ENCODE measurements at regions not wholly inside any gene's neighbourhood (a gene's known extent, or its start where the extent isn't known, plus 50 kb on each side); places are given as distances from the start of the nearest gene placed in this dataset.
"Not testable (repeated sequence)": the region's sequence is repeated elsewhere in the genome, so short reads cannot be mapped to it uniquely, and the experiment has no call there.

DNA sequence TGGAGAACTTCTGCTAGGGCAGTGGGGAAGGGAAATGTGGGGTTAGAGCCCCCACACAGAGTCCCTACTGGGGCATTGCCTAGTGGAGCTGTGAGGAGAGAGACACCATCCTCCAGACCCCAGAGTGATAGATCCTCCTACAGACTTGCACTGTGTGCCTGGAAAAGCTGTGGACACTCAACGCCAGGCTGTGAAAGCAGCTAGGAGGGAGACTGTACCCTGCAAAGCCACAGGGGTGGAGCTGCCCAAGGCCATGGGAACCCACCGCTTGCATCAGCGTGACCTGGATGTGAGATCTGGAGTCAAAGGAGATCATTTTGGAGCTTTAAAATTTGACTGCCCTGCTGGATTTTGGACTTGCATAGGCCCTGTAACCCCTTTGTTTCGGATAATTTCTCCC lies 69.4 kb upstream of the GRIN3A start:
- TF ChIP-seq TCF7 (IDR thresholded peaks at IDR 0.05; ENCODE audit: low read depth): not testable (repeated sequence)
- TF ChIP-seq, protein P1, sequence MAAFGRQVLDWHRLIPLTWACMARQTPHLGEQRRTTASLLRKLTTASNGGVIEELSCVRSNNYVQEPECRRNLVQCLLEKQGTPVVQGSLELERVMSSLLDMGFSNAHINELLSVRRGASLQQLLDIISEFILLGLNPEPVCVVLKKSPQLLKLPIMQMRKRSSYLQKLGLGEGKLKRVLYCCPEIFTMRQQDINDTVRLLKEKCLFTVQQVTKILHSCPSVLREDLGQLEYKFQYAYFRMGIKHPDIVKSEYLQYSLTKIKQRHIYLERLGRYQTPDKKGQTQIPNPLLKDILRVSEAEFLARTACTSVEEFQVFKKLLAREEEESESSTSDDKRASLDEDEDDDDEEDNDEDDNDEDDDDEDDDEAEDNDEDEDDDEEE (CRISPR knock-in tag; IDR thresholded peaks at IDR 0.05): not testable (repeated sequence)
- TF ChIP-seq, protein P2, sequence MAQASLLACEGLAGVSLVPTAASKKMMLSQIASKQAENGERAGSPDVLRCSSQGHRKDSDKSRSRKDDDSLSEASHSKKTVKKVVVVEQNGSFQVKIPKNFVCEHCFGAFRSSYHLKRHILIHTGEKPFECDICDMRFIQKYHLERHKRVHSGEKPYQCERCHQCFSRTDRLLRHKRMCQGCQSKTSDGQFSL (CRISPR knock-in tag; IDR thresholded peaks at IDR 0.05): not testable (repeated sequence)

Data from HepG2 (cell line).